ENCODE measurements at regions not wholly inside any gene's neighbourhood (a gene's known extent, or its start where the extent isn't known, plus 50 kb on each side); places are given as distances from the start of the nearest gene placed in this dataset.

GRCh38 chr12:92583910-92584309 is 118.9 kb upstream of the PLEKHG7 start:
- DNase-seq (ENCODE audit: low read depth, low spot score), result no peak
- H3K27ac ChIP-seq, result no peak overlapping the region
- H3K36me3 ChIP-seq (ENCODE audit: insufficient read depth, low read length), result no peaks in the 10 kb centered on the region
- H3K4me3 ChIP-seq, result no peak overlapping the region
- TF ChIP-seq POLR2AphosphoS5 (IDR thresholded peaks at IDR 0.05; ENCODE audit: borderline replicate concordance, low read depth, low read length) (no peak), EZH2 (IDR thresholded peaks at IDR 0.05) (no peak), FOXP2 (optimal IDR thresholded peaks at IDR 0.05; ENCODE audit: control extremely low read depth, extremely low read length, insufficient read depth) (no peak)
- no peak overlapping the region for H3K9ac ChIP-seq (ENCODE audit: insufficient read length)
- H3K9me3 ChIP-seq (ENCODE audit: low read depth, low read length), result no peaks in the 10 kb centered on the region

- H3K9ac ChIP-seq (ENCODE audit: insufficient read length), result no peak overlapping the region
- no peak for DNase-seq (ENCODE audit: low read depth, low spot score)
- H3K4me3 ChIP-seq, result no peak overlapping the region
- H3K36me3 ChIP-seq (ENCODE audit: insufficient read depth, low read length), result no peaks in the 10 kb centered on the region
- TF ChIP-seq POLR2AphosphoS5 (IDR thresholded peaks at IDR 0.05; ENCODE audit: borderline replicate concordance, low read depth, low read length), result no peak
- TF ChIP-seq FOXP2 (optimal IDR thresholded peaks at IDR 0.05; ENCODE audit: control extremely low read depth, extremely low read length, insufficient read depth), result no peak
- no peak for TF ChIP-seq EZH2 (IDR thresholded peaks at IDR 0.05)
- H3K9me3 ChIP-seq (ENCODE audit: low read depth, low read length), result no peaks in the 10 kb centered on the region
- no peak overlapping the region for H3K27ac ChIP-seq
Observed at GRCh38 chr12:92582893-92583292, 119.9 kb upstream of the PLEKHG7 start.

GRCh38 chr12:92582475-92582874 is 120.3 kb upstream of the PLEKHG7 start:
- H3K27ac ChIP-seq, result no peak overlapping the region
- DNase-seq (ENCODE audit: low read depth, low spot score), result no peak
- H3K9me3 ChIP-seq (ENCODE audit: low read depth, low read length), result no peaks in the 10 kb centered on the region
- H3K36me3 ChIP-seq (ENCODE audit: insufficient read depth, low read length), result no peaks in the 10 kb centered on the region
- TF ChIP-seq FOXP2 (optimal IDR thresholded peaks at IDR 0.05; ENCODE audit: control extremely low read depth, extremely low read length, insufficient read depth), result no peak
- no peak for TF ChIP-seq EZH2 (IDR thresholded peaks at IDR 0.05)
- TF ChIP-seq POLR2AphosphoS5 (IDR thresholded peaks at IDR 0.05; ENCODE audit: borderline replicate concordance, low read depth, low read length), result no peak
- H3K4me3 ChIP-seq, result no peak overlapping the region
- no peak overlapping the region for H3K9ac ChIP-seq (ENCODE audit: insufficient read length)

DNA sequence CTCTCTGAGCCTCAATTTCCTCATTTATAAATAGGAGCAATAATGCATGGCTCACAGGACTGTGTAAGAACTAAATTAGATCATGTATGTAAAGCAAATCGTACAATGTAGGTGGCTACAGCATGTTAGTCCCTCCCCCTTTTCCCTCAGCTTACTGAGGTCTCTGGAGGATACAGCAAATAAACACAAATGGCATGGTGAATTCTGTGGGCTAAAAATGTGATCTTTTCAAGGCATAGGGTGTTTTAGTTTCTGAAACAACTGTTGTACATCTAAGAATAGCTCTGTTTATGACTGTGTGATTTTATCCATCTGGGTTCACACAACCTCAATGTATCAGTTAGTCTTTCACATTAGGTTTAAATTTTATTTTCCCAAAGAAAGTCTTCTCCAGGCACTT is 121.2 kb upstream of the PLEKHG7 start:
- no peak overlapping the region for H3K27ac ChIP-seq
- TF ChIP-seq FOXP2 (optimal IDR thresholded peaks at IDR 0.05; ENCODE audit: control extremely low read depth, extremely low read length, insufficient read depth) (no peak), POLR2AphosphoS5 (IDR thresholded peaks at IDR 0.05; ENCODE audit: borderline replicate concordance, low read depth, low read length) (no peak), EZH2 (IDR thresholded peaks at IDR 0.05) (no peak)
- DNase-seq (ENCODE audit: low read depth, low spot score), result no peak
- no peak overlapping the region for H3K9ac ChIP-seq (ENCODE audit: insufficient read length)
- H3K36me3 ChIP-seq (ENCODE audit: insufficient read depth, low read length), result no peaks in the 10 kb centered on the region
- H3K9me3 ChIP-seq (ENCODE audit: low read depth, low read length), result no peaks in the 10 kb centered on the region
- H3K4me3 ChIP-seq, result no peak overlapping the region

GRCh38 chr12:92574911-92575570 is 127.7 kb upstream of the PLEKHG7 start:
- Histone ChIP-seq H3K36me3 (ENCODE audit: insufficient read depth, low read length) (no peaks in the 10 kb centered on the region), H3K9ac (ENCODE audit: insufficient read length) (no peak overlapping the region), H3K4me3 (no peak overlapping the region), H3K9me3 (ENCODE audit: low read depth, low read length) (no peaks in the 10 kb centered on the region), H3K27ac (no peak overlapping the region)
- DNase-seq (ENCODE audit: low read depth, low spot score), result no peak
- no peak for TF ChIP-seq POLR2AphosphoS5 (IDR thresholded peaks at IDR 0.05; ENCODE audit: borderline replicate concordance, low read depth, low read length)
- no peak for TF ChIP-seq EZH2 (IDR thresholded peaks at IDR 0.05)
- no peak for TF ChIP-seq FOXP2 (optimal IDR thresholded peaks at IDR 0.05; ENCODE audit: control extremely low read depth, extremely low read length, insufficient read depth)

- Histone ChIP-seq H3K36me3 (ENCODE audit: insufficient read depth, low read length) (no peaks in the 10 kb centered on the region), H3K9me3 (ENCODE audit: low read depth, low read length) (no peaks in the 10 kb centered on the region), H3K27ac (no peak overlapping the region), H3K4me3 (no peak overlapping the region), H3K9ac (ENCODE audit: insufficient read length) (no peak overlapping the region)
- no peak for TF ChIP-seq POLR2AphosphoS5 (IDR thresholded peaks at IDR 0.05; ENCODE audit: borderline replicate concordance, low read depth, low read length)
- no peak for TF ChIP-seq EZH2 (IDR thresholded peaks at IDR 0.05)
- no peak for TF ChIP-seq FOXP2 (optimal IDR thresholded peaks at IDR 0.05; ENCODE audit: control extremely low read depth, extremely low read length, insufficient read depth)
- DNase-seq (ENCODE audit: low read depth, low spot score), result no peak
Observed at GRCh38 chr12:92574051-92574783, 128.6 kb upstream of the PLEKHG7 start.

DNA sequence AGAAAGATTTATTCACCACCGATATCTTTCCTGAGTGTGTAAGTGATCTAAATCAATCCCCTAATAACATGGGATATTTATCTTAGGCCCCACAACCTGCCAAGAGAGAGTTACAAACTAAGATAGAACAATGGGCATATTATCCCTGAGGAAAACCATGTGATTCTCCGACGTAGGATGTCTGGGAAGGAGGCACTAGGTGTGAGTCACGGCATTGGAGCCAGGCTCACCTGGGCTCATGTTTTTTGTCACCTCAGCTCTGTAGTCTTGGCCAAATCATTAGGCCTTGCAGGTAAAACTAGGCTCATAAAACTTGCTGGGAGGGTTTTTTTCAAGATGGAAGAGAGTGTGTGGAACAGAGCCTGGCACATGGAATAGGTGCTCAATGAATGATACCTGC is 129.7 kb upstream of the PLEKHG7 start:
- Histone ChIP-seq H3K4me3 (no peak overlapping the region), H3K9ac (ENCODE audit: insufficient read length) (no peak overlapping the region), H3K36me3 (ENCODE audit: insufficient read depth, low read length) (no peaks in the 10 kb centered on the region), H3K9me3 (ENCODE audit: low read depth, low read length) (no peaks in the 10 kb centered on the region), H3K27ac (no peak overlapping the region)
- no peak for DNase-seq (ENCODE audit: low read depth, low spot score)
- no peak for TF ChIP-seq EZH2 (IDR thresholded peaks at IDR 0.05)
- no peak for TF ChIP-seq FOXP2 (optimal IDR thresholded peaks at IDR 0.05; ENCODE audit: control extremely low read depth, extremely low read length, insufficient read depth)
- no peak for TF ChIP-seq POLR2AphosphoS5 (IDR thresholded peaks at IDR 0.05; ENCODE audit: borderline replicate concordance, low read depth, low read length)

DNA sequence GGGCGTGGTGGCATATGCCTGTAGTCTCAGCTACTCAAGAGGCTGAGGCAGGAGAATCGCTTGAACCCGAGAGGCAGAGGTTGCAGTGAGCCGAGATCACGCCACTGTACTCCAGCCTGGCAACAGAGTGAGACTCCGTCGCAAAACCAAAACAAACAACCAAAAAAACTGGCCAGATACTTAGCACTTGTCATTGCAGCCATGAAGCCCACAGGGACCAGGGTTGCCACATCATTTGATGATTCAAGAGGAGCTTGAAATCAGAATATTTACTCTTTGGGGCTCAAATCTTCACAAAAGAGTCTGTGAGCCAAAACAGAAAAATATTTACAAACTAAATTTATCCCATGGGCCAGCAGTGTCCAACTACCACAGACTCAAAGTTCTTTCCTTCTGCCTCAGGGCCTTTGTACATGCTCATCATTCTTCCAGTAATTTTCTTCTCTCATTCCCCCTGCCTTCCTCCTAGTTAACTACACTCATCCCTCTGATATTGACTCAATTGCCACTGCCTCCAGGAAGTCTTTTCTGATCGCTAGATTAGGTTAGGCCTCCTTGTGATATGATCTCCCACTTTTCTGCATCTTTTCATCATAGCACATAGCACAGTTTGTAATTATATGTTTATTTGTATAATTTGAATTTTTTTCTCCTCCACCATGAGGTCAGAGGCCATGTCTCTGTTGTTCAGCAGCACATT is 130.8 kb upstream of the PLEKHG7 start:
- Histone ChIP-seq H3K27ac (no peak overlapping the region), H3K9me3 (ENCODE audit: low read depth, low read length) (no peaks in the 10 kb centered on the region)
- TF ChIP-seq POLR2AphosphoS5 (IDR thresholded peaks at IDR 0.05; ENCODE audit: borderline replicate concordance, low read depth, low read length), result no peak

More for the DNA sequence above, 130.8 kb upstream of the PLEKHG7 start:
- Histone ChIP-seq H3K36me3 (ENCODE audit: insufficient read depth, low read length) (no peaks in the 10 kb centered on the region), H3K9ac (ENCODE audit: insufficient read length) (no peak overlapping the region), H3K4me3 (no peak overlapping the region)
- DNase-seq (ENCODE audit: low read depth, low spot score), result no peak
